Renal cortical epithelial cell (primary cell): ENCODE measurements at regions not wholly inside any gene's neighbourhood (a gene's known extent, or its start where the extent isn't known, plus 50 kb on each side); places are given as distances from the start of the nearest gene placed in this dataset.
"Not testable (repeated sequence)": the region's sequence is repeated elsewhere in the genome, so short reads cannot be mapped to it uniquely, and the experiment has no call there.

Experiments used
- DNase-seq: peaks from one replicate; pipeline ENCODE4 v3.0.0-alpha.2; 2011; ENCODE audit warnings: low read depth

DNA sequence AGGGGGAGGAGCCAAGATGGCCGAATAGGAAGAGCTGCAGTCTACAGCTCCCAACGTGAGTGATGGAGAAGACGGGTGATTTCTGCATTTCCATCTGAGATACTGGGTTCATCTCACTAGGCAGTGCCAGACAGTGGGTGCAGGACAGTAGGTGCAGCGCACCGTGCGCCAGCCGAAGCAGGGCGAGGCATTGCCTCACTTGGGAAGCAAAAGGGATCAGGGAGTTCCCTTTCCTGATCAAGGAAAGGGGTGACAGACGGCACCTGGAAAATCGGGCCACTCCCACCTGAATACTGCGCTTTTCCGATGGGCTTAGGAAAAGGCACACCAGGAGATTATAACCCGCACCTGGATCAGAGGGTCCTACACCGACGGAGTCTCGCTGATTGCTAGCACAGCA, 121.1 kb upstream of the SESTD1 start:
- DNase-seq = not testable (repeated sequence)

DNA sequence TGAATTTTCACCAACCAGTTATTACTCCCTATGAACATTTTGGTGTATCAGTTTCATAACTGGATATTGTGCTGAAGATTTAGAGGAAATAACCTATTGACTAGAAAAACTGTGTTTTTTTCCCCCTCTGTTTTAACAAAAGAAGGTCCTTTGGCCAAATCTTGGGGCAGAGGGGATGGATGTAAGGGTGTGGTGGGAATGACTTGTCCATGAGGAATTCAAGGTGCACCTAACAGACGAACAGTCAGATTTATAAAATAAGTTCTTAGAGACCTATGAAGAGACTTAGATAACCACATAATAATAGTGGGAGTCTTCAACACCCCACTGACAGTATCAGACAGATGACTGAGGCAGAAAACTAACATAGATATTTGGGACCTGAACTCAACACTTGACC, 119.3 kb upstream of the SESTD1 start:
- no peak for DNase-seq

GRCh38 chr2:179377296-179377695, 112.7 kb upstream of the SESTD1 start:
- DNase-seq = no peak

- DNase-seq = no peak
Measured at GRCh38 chr2:179376881-179377280, 112.2 kb upstream of the SESTD1 start.

DNA sequence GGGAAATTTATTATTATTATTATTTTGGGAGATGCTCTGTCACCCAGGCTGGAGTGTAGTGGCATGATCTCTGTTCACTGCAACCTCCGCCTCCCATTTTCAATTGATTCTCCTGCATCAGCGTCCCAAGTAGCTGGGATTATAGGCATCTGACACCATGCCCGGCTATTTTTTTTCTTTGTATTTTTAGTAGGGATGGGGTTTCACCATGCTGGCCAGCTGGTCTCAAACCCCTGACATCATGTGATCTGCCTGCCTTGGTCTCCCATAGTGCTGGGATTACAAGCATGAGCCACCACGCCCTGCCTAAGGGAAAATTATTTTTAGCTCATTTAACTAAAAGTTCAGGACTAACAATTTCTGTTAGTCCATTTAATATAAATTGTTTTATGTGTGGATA, 109.2 kb upstream of the SESTD1 start:
- DNase-seq = no peak

GRCh38 chr2:179365561-179365960, 100.9 kb upstream of the SESTD1 start:
- DNase-seq = not testable (repeated sequence)

DNA sequence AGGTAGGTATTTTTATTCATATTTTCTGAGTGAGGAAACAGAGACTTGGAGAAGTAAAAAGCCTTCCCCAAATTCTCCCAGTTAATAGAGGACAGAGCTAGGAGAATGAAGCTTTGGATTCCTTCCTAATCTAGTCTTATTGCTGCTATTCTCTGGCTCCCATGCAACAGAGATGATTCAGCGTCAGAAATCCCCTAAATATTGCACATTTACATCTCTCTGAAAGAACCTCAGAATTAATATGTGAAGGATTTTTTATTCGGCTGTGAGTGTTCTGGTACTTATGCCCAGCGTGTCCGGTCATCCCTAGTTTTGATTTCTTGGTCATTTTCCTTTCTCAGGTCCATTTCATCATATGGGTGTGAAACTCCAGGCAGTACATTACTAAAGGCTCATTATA, 91.2 kb upstream of the SESTD1 start:
- DNase-seq = peak; percentile 18

DNA sequence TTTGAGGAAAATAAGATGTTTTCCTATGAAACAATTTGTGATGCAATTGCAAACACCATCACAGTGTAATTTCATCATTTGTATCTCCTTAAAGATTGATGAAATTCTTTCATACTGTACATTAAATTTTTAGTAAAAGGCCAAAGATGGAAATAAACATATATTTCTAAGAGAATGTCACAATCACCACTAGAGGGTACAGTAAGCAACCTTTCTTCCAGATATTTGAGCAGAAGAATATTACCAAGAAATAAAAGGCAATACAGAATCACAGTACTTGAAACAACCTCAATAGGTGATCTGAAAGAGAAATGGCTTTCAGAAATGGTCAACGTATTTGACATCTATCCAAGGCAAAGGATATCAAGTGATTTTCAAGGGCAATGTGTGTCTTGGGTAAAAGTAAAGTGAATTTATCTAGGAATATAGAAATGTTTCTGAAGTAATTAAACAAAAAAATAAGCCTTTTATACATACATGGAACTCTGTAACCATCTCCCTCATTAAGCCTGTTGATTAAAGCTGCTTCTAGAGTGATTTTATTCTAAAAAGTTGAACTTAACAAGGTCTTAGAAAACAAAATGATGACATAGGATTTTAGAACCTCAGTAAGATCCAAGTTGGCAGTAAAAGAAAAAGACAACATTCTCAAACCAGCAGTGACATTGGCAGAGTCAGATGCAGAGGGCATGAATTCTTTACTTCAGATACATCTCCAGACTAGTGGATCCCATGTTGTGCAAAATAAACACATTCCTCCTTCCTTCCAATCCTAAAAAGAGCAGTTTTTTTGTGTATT, 90.3 kb upstream of the SESTD1 start:
- peak; percentile 23 for DNase-seq

GRCh38 chr2:179354296-179354695, 89.7 kb upstream of the SESTD1 start:
- no peak for DNase-seq

- DNase-seq = no peak
Measured at GRCh38 chr2:179352181-179352580, 87.5 kb upstream of the SESTD1 start.

- no peak for DNase-seq
Measured at GRCh38 chr2:179351057-179351456, 86.4 kb upstream of the SESTD1 start.

GRCh38 chr2:179349670-179350303, 85.2 kb upstream of the SESTD1 start:
- no peak for DNase-seq

DNA sequence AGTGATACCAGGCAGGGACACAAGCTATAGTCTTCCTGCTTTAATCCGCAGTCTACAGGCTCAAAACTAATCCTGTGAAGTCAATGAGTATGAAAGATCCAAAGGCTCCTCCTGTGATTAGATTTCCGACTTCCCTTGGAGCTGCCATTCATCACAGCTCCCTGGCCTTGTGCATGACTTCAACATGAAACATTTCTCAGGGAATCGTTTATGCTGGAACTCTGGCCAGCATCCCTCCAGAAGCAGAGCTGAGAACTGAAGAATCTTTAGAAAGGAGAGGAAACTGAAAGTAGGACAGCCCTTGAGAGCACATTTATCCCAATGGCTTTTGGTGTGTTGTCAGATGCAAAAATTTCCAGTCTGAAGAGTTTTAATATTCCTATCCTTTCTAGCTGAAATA, 84.3 kb upstream of the SESTD1 start:
- DNase-seq = no peak

GRCh38 chr2:179344970-179345369, 80.3 kb upstream of the SESTD1 start:
- peak; percentile 9 for DNase-seq

GRCh38 chr2:179344280-179344964, 79.8 kb upstream of the SESTD1 start:
- peak; percentile 59 for DNase-seq

- DNase-seq = no peak
Measured at GRCh38 chr2:179343945-179344279, 79.3 kb upstream of the SESTD1 start.

DNA sequence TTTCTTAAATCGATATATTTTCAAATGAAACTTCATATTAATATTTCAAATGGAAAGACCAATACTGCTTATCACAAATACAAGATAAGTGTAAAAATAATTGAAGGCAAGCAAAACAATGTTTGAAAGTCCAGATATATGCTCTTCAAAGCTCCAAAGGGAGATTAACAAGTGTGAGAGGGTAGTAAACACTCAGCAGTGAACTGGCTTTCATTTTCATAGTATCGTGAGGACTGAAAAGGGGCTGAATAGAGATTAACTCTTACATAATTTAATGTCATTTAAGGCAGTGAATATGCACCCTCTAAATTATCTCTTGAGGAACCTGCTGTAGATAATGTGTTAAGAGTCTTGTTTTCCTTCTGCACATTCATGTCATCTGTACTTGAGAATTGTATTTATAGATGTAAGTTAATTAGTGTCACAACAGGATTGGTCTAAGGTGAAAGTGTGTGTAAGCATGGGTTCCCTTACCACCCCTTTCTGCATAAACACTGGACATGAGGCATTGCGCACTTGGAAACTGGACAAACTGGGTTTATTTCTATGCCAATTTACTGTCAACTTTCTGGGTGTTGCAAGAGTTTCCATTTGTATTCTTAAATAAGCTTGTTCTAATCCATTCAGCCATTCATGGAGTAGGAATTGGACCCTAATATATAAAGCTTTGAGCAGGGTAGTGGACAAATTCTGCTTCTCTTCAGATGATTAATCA, 76.7 kb upstream of the SESTD1 start:
- no peak for DNase-seq

DNA sequence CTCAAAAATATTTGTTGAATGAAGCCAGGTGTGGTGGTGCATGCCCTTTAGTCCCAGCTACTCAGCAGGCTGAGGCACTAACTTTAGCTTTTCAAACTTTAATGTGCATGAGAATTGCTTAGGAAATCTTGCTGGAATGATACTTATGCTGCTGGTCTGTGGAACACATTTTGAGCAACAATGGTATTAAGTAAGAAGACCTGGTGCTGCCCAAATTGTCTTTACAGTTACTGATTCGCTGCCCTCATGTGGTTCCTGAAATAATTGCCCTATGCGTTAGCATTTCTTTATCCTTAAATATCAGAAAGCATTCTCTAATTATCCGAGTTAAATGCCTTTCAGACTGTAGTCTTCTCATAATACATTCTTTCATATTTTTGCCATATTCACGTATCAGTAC, 76.0 kb upstream of the SESTD1 start:
- peak; percentile 66 for DNase-seq

DNA sequence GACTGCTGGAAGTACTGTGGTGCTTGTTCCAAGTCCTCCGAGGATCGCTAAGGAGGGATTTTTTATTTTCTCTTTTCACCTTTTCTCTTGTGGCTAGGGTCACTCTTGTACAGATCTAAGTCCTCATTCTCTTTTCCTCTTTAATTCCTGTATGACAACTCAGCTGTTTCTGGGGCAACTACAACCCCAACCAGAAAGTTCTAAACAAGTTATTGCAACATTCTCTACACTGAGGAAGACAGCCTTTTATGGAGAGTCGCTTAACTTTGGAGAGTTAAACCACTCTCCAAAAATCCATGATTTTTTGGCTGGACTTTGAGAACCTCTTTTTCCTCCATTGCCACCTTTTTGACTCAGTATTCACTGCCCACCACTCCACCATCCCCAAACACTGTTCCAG, 74.0 kb upstream of the SESTD1 start:
- DNase-seq = peak; percentile 67

GRCh38 chr2:179336782-179337534, 72.3 kb upstream of the SESTD1 start:
- no peak for DNase-seq

GRCh38 chr2:179335732-179336131, 71.1 kb upstream of the SESTD1 start:
- DNase-seq = peak; percentile 75

- DNase-seq = peak; percentile 63
Measured at GRCh38 chr2:179332903-179333302, 68.3 kb upstream of the SESTD1 start.
